ENCODE measurements at regions not wholly inside any gene's neighbourhood (a gene's known extent, or its start where the extent isn't known, plus 50 kb on each side); places are given as distances from the start of the nearest gene placed in this dataset.

DNA sequence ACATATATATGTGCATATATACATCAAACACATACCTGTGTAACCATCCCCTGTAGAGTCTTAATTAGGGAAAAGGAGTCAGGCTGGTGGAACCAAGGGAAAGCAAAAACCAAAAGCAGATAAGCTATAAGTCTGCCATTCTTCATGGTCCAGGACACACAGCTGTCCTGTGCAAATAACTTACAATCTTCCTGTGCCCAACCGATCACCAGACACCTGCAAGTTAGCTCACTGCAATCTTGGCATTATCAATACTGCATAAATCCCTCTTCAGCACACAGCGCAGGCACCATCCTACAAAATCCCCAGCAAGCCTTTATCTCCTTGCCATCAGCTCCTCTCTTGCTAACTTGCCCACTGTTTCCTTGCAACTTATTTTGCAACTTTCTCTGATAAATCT is 60.8 kb upstream of the DYNAP start:
- Histone ChIP-seq H3K27ac (ENCODE audit: low read depth in 2 of 2, low read length in 1 of 2) (no peak overlapping the region), H3K9ac (no peak overlapping the region), H3K9me2 (no peaks in the 10 kb centered on the region), H4K20me1 (ENCODE audit: insufficient read depth) (no peaks in the 10 kb centered on the region), H3K4me1 (ENCODE audit: control insufficient read depth in 1 of 2, insufficient read depth in 2 of 2, low read depth in 1 of 2, low read length in 1 of 2) (no peaks in the 10 kb centered on the region), H3K27me3 (ENCODE audit: insufficient read depth) (no peaks in the 10 kb centered on the region), H3F3A (replicated peaks; ENCODE audit: insufficient read depth) (no peaks in the 10 kb centered on the region), H3K4me3 (ENCODE audit: low read depth in 2 of 2, low read length in 1 of 2) (no peak overlapping the region), H2AFZ (ENCODE audit: low read depth) (no peak overlapping the region), H3K9me3 (no peaks in the 10 kb centered on the region), H3K36me3 (replicated peaks in 1 of 2; ENCODE audit: control insufficient read depth in 1 of 2, insufficient read depth in 2 of 2, low read length in 1 of 2) (no peaks in the 10 kb centered on the region), H3K79me2 (ENCODE audit: insufficient read depth) (no peaks in the 10 kb centered on the region), H3K4me2 (no peak overlapping the region)
- DNase-seq = no peak
- ChIA-PET POLR2A (no interaction called here), CTCF (interaction anchor here (1.0 kb wide), 1 partner anchor 27 kb away, joined by 3 read pairs; no protein-coding TSS in a partner anchor)
- WGBS (ENCODE audit: low lambda C conversion rate) = 31% methylated on average over 2 of the region's 2 CpGs
- no peak for TF ChIP-seq GATA2 (CRISPR knock-in tag; IDR thresholded peaks at IDR 0.05)
- TF ChIP-seq, protein P1, sequence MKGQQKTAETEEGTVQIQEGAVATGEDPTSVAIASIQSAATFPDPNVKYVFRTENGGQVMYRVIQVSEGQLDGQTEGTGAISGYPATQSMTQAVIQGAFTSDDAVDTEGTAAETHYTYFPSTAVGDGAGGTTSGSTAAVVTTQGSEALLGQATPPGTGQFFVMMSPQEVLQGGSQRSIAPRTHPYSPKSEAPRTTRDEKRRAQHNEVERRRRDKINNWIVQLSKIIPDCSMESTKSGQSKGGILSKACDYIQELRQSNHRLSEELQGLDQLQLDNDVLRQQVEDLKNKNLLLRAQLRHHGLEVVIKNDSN (IDR thresholded peaks at IDR 0.05; ENCODE audit: borderline replicate concordance, low read depth) = no peak
- no peak for TF ChIP-seq RFX5 (IDR thresholded peaks at IDR 0.05; ENCODE audit: low read length)
- no peak for TF ChIP-seq SMC3 (IDR thresholded peaks at IDR 0.05; ENCODE audit: low read depth, low read length)
- TF ChIP-seq, protein P2, sequence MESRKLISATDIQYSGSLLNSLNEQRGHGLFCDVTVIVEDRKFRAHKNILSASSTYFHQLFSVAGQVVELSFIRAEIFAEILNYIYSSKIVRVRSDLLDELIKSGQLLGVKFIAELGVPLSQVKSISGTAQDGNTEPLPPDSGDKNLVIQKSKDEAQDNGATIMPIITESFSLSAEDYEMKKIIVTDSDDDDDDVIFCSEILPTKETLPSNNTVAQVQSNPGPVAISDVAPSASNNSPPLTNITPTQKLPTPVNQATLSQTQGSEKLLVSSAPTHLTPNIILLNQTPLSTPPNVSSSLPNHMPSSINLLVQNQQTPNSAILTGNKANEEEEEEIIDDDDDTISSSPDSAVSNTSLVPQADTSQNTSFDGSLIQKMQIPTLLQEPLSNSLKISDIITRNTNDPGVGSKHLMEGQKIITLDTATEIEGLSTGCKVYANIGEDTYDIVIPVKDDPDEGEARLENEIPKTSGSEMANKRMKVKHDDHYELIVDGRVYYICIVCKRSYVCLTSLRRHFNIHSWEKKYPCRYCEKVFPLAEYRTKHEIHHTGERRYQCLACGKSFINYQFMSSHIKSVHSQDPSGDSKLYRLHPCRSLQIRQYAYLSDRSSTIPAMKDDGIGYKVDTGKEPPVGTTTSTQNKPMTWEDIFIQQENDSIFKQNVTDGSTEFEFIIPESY (IDR thresholded peaks at IDR 0.05; ENCODE audit: borderline replicate concordance, low read depth) = no peak

DNA sequence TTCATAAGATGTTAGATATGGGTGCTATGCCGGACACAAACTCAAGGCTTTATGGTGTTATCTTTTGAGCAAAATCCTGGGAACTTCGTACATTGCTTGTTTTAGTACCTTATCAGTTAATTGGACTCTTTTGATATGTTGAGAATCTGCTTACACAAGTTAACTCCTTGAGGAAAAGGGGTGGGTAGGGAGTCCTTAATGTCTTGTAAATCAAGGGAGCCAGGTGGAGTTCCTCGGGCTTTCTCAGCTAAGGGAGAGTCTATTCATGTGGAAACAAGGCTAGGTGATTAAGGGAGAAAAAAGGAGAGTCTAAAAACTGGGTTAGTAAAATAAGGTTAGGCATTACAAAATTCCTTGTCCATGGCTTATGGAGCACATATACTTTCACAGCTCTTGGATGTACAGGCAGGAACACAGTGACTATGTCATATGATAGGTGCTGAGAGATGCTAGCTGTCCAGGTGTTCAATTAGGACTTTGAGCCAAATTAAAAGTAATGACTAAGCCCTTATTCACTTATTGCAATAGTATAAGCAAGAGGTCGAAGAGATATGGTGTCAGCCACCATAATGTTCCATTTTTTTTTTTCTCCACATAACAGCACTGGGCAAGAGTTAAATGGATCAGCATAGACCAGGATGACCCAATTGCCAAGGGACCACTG is 59.5 kb upstream of the DYNAP start:
- DNase-seq = no peak
- H3F3A ChIP-seq (replicated peaks; ENCODE audit: insufficient read depth) = no peaks in the 10 kb centered on the region
- H3K9me2 ChIP-seq = no peaks in the 10 kb centered on the region
- H3K27ac ChIP-seq (ENCODE audit: low read depth in 2 of 2, low read length in 1 of 2) = no peak overlapping the region
- WGBS (ENCODE audit: low lambda C conversion rate) = 4% methylated on average over 4 of the region's 4 CpGs
- no peak overlapping the region for H3K4me2 ChIP-seq
- TF ChIP-seq CHD2 (IDR thresholded peaks at IDR 0.05; ENCODE audit: low read length, partially characterized antibody) (no peak), NFIC (IDR thresholded peaks at IDR 0.05; ENCODE audit: borderline replicate concordance) (no peak), GABPA (IDR thresholded peaks at IDR 0.05; ENCODE audit: low read depth) (no peak), ELF1 (IDR thresholded peaks at IDR 0.05) (no peak), EP300 (IDR thresholded peaks at IDR 0.05; ENCODE audit: borderline replicate concordance in 1 of 2, low read depth in 1 of 2, low read length in 1 of 2) (no peak), YY1 (IDR thresholded peaks at IDR 0.05; ENCODE audit: low read depth) (no peak), RXRA (IDR thresholded peaks at IDR 0.05; ENCODE audit: borderline replicate concordance, low read depth) (no peak), FOXJ3 (CRISPR knock-in tag; IDR thresholded peaks at IDR 0.05) (no peak), FOSL2 (IDR thresholded peaks at IDR 0.05; ENCODE audit: borderline replicate concordance, low read depth) (no peak)
- TF ChIP-seq, protein P3, sequence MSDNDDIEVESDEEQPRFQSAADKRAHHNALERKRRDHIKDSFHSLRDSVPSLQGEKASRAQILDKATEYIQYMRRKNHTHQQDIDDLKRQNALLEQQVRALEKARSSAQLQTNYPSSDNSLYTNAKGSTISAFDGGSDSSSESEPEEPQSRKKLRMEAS (IDR thresholded peaks at IDR 0.05; ENCODE audit: low read depth) = no peak
- TF ChIP-seq, protein P4, sequence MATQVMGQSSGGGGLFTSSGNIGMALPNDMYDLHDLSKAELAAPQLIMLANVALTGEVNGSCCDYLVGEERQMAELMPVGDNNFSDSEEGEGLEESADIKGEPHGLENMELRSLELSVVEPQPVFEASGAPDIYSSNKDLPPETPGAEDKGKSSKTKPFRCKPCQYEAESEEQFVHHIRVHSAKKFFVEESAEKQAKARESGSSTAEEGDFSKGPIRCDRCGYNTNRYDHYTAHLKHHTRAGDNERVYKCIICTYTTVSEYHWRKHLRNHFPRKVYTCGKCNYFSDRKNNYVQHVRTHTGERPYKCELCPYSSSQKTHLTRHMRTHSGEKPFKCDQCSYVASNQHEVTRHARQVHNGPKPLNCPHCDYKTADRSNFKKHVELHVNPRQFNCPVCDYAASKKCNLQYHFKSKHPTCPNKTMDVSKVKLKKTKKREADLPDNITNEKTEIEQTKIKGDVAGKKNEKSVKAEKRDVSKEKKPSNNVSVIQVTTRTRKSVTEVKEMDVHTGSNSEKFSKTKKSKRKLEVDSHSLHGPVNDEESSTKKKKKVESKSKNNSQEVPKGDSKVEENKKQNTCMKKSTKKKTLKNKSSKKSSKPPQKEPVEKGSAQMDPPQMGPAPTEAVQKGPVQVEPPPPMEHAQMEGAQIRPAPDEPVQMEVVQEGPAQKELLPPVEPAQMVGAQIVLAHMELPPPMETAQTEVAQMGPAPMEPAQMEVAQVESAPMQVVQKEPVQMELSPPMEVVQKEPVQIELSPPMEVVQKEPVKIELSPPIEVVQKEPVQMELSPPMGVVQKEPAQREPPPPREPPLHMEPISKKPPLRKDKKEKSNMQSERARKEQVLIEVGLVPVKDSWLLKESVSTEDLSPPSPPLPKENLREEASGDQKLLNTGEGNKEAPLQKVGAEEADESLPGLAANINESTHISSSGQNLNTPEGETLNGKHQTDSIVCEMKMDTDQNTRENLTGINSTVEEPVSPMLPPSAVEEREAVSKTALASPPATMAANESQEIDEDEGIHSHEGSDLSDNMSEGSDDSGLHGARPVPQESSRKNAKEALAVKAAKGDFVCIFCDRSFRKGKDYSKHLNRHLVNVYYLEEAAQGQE (IDR thresholded peaks at IDR 0.05; ENCODE audit: low read depth, low read length) = no peak
- TF ChIP-seq, protein P5, sequence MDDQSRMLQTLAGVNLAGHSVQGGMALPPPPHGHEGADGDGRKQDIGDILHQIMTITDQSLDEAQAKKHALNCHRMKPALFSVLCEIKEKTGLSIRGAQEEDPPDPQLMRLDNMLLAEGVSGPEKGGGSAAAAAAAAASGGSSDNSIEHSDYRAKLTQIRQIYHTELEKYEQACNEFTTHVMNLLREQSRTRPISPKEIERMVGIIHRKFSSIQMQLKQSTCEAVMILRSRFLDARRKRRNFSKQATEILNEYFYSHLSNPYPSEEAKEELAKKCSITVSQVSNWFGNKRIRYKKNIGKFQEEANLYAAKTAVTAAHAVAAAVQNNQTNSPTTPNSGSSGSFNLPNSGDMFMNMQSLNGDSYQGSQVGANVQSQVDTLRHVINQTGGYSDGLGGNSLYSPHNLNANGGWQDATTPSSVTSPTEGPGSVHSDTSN (IDR thresholded peaks at IDR 0.05) = no peak
- H3K4me1 ChIP-seq (ENCODE audit: control insufficient read depth in 1 of 2, insufficient read depth in 2 of 2, low read depth in 1 of 2, low read length in 1 of 2) = no peaks in the 10 kb centered on the region
- ChIA-PET POLR2A (no interaction called here), CTCF (no interaction called here)
- no peaks in the 10 kb centered on the region for H3K79me2 ChIP-seq (ENCODE audit: insufficient read depth)
- no peaks in the 10 kb centered on the region for H3K9me3 ChIP-seq
- no peaks in the 10 kb centered on the region for H4K20me1 ChIP-seq (ENCODE audit: insufficient read depth)
- no peak overlapping the region for H3K9ac ChIP-seq
- no peaks in the 10 kb centered on the region for H3K36me3 ChIP-seq (replicated peaks in 1 of 2; ENCODE audit: control insufficient read depth in 1 of 2, insufficient read depth in 2 of 2, low read length in 1 of 2)
- no peaks in the 10 kb centered on the region for H3K27me3 ChIP-seq (ENCODE audit: insufficient read depth)
- no peak overlapping the region for H2AFZ ChIP-seq (ENCODE audit: low read depth)
- H3K4me3 ChIP-seq (ENCODE audit: low read depth in 2 of 2, low read length in 1 of 2) = no peak overlapping the region

Data from SK-N-SH (cell line).